Endothelial cell (in vitro differentiated cells): ENCODE measurements at regions not wholly inside any gene's neighbourhood (a gene's known extent, or its start where the extent isn't known, plus 50 kb on each side); places are given as distances from the start of the nearest gene placed in this dataset.
"Not testable (repeated sequence)": the region's sequence is repeated elsewhere in the genome, so short reads cannot be mapped to it uniquely, and the experiment has no call there.

Experiments
- DNase-seq: peaks from one replicate; pipeline ENCODE4 v3.0.0; 2021; ENCODE audit warnings: low spot score
- H3K27ac Mint-ChIP-seq: one replicate; pipeline ENCODE4 v1.8.0; 2021; ENCODE audit warnings: mixed read lengths, inconsistent platforms; ENCODE audit not compliant: unreplicated experiment
- H3K27me3 Mint-ChIP-seq: one replicate; pipeline ENCODE4 v1.8.0; 2021; ENCODE audit warnings: mild to moderate bottlenecking, moderate library complexity, mixed read lengths, inconsistent platforms; ENCODE audit not compliant: unreplicated experiment
- H3K36me3 Mint-ChIP-seq: one replicate; pipeline ENCODE4 v1.8.0; 2021; ENCODE audit warnings: mild to moderate bottlenecking, low read depth, mixed read lengths, inconsistent platforms; ENCODE audit not compliant: unreplicated experiment
- H3K4me1 Mint-ChIP-seq: one replicate; pipeline ENCODE4 v1.8.0; 2021; ENCODE audit warnings: mild to moderate bottlenecking, mixed read lengths, inconsistent platforms; ENCODE audit not compliant: unreplicated experiment
- H3K4me3 Mint-ChIP-seq: one replicate; pipeline ENCODE4 v1.8.0; 2021; ENCODE audit warnings: mild to moderate bottlenecking, mixed read lengths, inconsistent platforms; ENCODE audit not compliant: unreplicated experiment
- H3K9me3 Mint-ChIP-seq: one replicate; pipeline ENCODE4 v1.8.0; 2021; ENCODE audit warnings: mixed read lengths, inconsistent platforms; ENCODE audit not compliant: unreplicated experiment
- CTCF ChIP-seq: fragments of 200-600 bp; sonication (generic); IDR thresholded peaks from one replicate; pipeline ENCODE4 v1.5.0; 2021; ENCODE audit warnings: antibody characterized with exemption; ENCODE audit not compliant: unreplicated experiment

GRCh38 chr10:131580674-131581073 lies 269.2 kb upstream of the TCERG1L start:
- DNase-seq = no peak
- TF ChIP-seq CTCF = no peak
- Mint-ChIP-seq H3K27me3 (peaks cover 6% of the 10 kb centered on the region), H3K27ac (no peak overlapping the region), H3K9me3 (peaks cover 10% of the 10 kb centered on the region), H3K4me1 (no peaks in the 10 kb centered on the region), H3K4me3 (no peak overlapping the region), H3K36me3 (peaks cover 4% of the 10 kb centered on the region)

DNA sequence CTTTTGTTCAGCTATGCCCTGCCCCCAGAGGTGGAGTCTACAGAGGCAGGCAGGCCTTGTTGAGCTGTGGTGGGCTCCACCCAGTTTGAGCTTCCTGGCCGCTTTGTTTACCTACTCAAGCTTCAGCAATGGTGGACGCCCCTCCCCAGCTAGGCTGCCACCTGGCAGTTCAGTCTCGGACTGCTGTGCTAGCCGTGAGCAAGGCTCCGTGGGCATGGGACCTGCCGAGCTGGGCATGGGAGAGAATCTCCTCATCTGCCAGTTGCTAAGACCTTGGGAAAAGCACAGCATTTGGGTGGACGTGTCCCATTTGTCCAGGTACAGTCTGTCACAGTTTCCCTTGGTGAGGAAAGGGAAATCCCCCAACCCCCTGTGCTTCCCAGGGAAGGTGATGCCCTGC lies 270.0 kb upstream of the TCERG1L start:
- not testable (repeated sequence) for DNase-seq, H3K4me3 Mint-ChIP-seq, H3K27ac Mint-ChIP-seq, H3K36me3 Mint-ChIP-seq, H3K4me1 Mint-ChIP-seq, H3K27me3 Mint-ChIP-seq
- H3K9me3 Mint-ChIP-seq = peaks cover 14% of the 10 kb centered on the region

GRCh38 chr10:131584287-131584686 lies 272.8 kb upstream of the TCERG1L start:
- Mint-ChIP-seq H3K27me3 (peaks cover 10% of the 10 kb centered on the region), H3K4me1 (no peaks in the 10 kb centered on the region), H3K4me3 (no peak overlapping the region), H3K27ac (no peak overlapping the region), H3K9me3 (peaks cover 22% of the 10 kb centered on the region), H3K36me3 (peaks cover 7% of the 10 kb centered on the region)
- no peak for DNase-seq
- TF ChIP-seq CTCF = no peak

DNA sequence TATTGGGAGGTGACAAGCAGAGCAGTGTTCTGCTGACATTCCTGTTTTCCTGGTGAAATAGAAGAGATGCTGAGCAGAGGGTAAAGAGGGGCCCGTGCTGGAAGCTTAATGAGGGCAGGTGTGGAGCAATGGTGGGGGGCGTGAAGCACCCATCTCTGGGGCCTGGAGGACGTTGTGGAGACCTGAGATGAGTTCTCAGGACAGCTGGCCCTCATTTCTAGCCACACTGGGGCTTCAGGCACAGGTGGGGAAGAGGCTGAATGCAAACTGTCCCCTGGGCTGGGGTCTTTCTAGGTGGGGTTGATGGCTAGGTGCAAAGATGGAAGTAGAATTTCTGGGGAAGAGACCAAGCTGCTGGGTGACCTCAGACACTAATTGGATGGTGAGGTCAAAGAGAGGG lies 274.2 kb upstream of the TCERG1L start:
- H3K4me1 Mint-ChIP-seq = no peaks in the 10 kb centered on the region
- peaks cover 22% of the 10 kb centered on the region for H3K9me3 Mint-ChIP-seq
- peak overlapping the region; percentile 76 for H3K4me3 Mint-ChIP-seq
- H3K27ac Mint-ChIP-seq = no peak overlapping the region
- peaks cover 10% of the 10 kb centered on the region for H3K27me3 Mint-ChIP-seq
- TF ChIP-seq CTCF = no peak
- H3K36me3 Mint-ChIP-seq = peaks cover 7% of the 10 kb centered on the region
- no peak for DNase-seq

DNA sequence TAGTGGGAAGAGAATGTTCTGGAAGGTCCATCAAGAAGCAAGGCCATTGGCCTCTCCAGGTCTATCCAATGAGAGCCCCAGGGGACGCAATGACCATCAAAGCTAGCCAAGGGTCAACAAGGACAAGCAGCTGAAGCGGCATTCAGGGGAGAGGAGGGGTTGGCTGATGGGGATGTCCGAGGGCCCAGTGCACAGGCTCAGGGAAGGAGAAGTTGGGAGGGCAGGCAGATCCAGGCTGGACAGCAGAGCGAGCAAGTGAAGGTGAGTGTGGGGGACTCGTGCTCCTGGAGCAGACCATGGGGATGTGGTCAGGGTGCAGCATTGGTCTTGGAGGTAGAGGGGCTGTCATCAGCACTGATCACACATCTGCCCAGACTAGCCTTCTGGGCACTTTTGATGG lies 275.4 kb upstream of the TCERG1L start:
- H3K27ac Mint-ChIP-seq = no peak overlapping the region
- no peak overlapping the region for H3K4me3 Mint-ChIP-seq
- H3K27me3 Mint-ChIP-seq = peaks cover 9% of the 10 kb centered on the region
- H3K9me3 Mint-ChIP-seq = peaks cover 24% of the 10 kb centered on the region
- DNase-seq = no peak
- peaks cover 7% of the 10 kb centered on the region for H3K36me3 Mint-ChIP-seq
- no peaks in the 10 kb centered on the region for H3K4me1 Mint-ChIP-seq
- TF ChIP-seq CTCF = no peak
